ENCODE measurements at regions not wholly inside any gene's neighbourhood (a gene's known extent, or its start where the extent isn't known, plus 50 kb on each side); places are given as distances from the start of the nearest gene placed in this dataset.

GRCh38 chr6:14644381-14644780 is 526.8 kb downstream of the CD83 start:
- no peak for TF ChIP-seq CTCF (IDR thresholded peaks at IDR 0.05; ENCODE audit: poor library complexity, severe bottlenecking)
- no peak for TF ChIP-seq MXI1 (conservative IDR thresholded peaks at IDR 0.05; ENCODE audit: poor library complexity, severe bottlenecking)
- no peak for TF ChIP-seq POLR2AphosphoS5 (IDR thresholded peaks at IDR 0.05)
- TF ChIP-seq EP300 (conservative IDR thresholded peaks at IDR 0.05; ENCODE audit: poor library complexity, severe bottlenecking) = no peak
- TF ChIP-seq EZH2 (IDR thresholded peaks at IDR 0.05; ENCODE audit: borderline replicate concordance, insufficient read depth, low read length, poor library complexity, severe bottlenecking) = no peak
- no peak for TF ChIP-seq RAD21 (conservative IDR thresholded peaks at IDR 0.05)
- TF ChIP-seq REST (IDR thresholded peaks at IDR 0.05; ENCODE audit: borderline replicate concordance) = no peak
- TF ChIP-seq TAF1 (IDR thresholded peaks at IDR 0.05; ENCODE audit: low read depth) = no peak
